ENCODE measurements at regions not wholly inside any gene's neighbourhood (a gene's known extent, or its start where the extent isn't known, plus 50 kb on each side); places are given as distances from the start of the nearest gene placed in this dataset.

- TF ChIP-seq CTCF (IDR thresholded peaks at IDR 0.05; ENCODE audit: low read length) (no peak), EZH2phosphoT487 (IDR thresholded peaks at IDR 0.05; ENCODE audit: low read length) (no peak), EZH2 (optimal IDR thresholded peaks at IDR 0.05; ENCODE audit: low read depth, low read length) (no peak)
These were observed 230.3 kb downstream of the ATG4C start for GRCh38 chr1:63014267-63014666.

GRCh38 chr1:63022319-63022718 lies 238.4 kb downstream of the ATG4C start:
- no peak overlapping the region for H3K27ac ChIP-seq (ENCODE audit: low read length)
- no peaks in the 10 kb centered on the region for H4K20me1 ChIP-seq (ENCODE audit: insufficient read depth, low read length)
- no peak overlapping the region for H3K4me3 ChIP-seq (ENCODE audit: low read length)
- no peaks in the 10 kb centered on the region for H3F3A ChIP-seq (ENCODE audit: insufficient read depth, low read length)
- no peaks in the 10 kb centered on the region for H3K9me2 ChIP-seq (replicated peaks; ENCODE audit: insufficient read depth, low read length)
- H3K9ac ChIP-seq (ENCODE audit: low read length) = no peak overlapping the region
- H3K27me3 ChIP-seq (replicated peaks; ENCODE audit: insufficient read depth, low read length) = no peaks in the 10 kb centered on the region
- no peaks in the 10 kb centered on the region for H3K79me2 ChIP-seq (ENCODE audit: low read length)
- H3K36me3 ChIP-seq (replicated peaks; ENCODE audit: insufficient read depth, low read length) = no peaks in the 10 kb centered on the region
- no peak for TF ChIP-seq EZH2phosphoT487 (IDR thresholded peaks at IDR 0.05; ENCODE audit: low read length)
- TF ChIP-seq EZH2 (optimal IDR thresholded peaks at IDR 0.05; ENCODE audit: low read depth, low read length) = no peak
- TF ChIP-seq CTCF (IDR thresholded peaks at IDR 0.05; ENCODE audit: low read length) = no peak
- no peak overlapping the region for H3K4me2 ChIP-seq (ENCODE audit: low read depth, low read length)
- no peaks in the 10 kb centered on the region for H3K4me1 ChIP-seq (ENCODE audit: low read length)
- no peak overlapping the region for H2AFZ ChIP-seq (ENCODE audit: low read length)
- no peaks in the 10 kb centered on the region for H3K9me3 ChIP-seq (replicated peaks; ENCODE audit: insufficient read depth, low read length)
- DNase-seq = no peak

More at GRCh38 chr1:63014267-63014666, 230.3 kb downstream of the ATG4C start:
- Histone ChIP-seq H4K20me1 (ENCODE audit: insufficient read depth, low read length) (no peaks in the 10 kb centered on the region), H3K79me2 (ENCODE audit: low read length) (no peaks in the 10 kb centered on the region), H3K4me1 (ENCODE audit: low read length) (no peaks in the 10 kb centered on the region), H3K9me2 (replicated peaks; ENCODE audit: insufficient read depth, low read length) (no peaks in the 10 kb centered on the region), H3K27ac (ENCODE audit: low read length) (no peak overlapping the region), H3K9me3 (replicated peaks; ENCODE audit: insufficient read depth, low read length) (no peaks in the 10 kb centered on the region), H3F3A (ENCODE audit: insufficient read depth, low read length) (no peaks in the 10 kb centered on the region), H3K36me3 (replicated peaks; ENCODE audit: insufficient read depth, low read length) (no peaks in the 10 kb centered on the region), H3K9ac (ENCODE audit: low read length) (no peak overlapping the region), H2AFZ (ENCODE audit: low read length) (no peak overlapping the region), H3K4me3 (ENCODE audit: low read length) (no peak overlapping the region), H3K4me2 (ENCODE audit: low read depth, low read length) (no peak overlapping the region), H3K27me3 (replicated peaks; ENCODE audit: insufficient read depth, low read length) (no peaks in the 10 kb centered on the region)
- no peak for DNase-seq

- Histone ChIP-seq H3K27me3 (replicated peaks; ENCODE audit: insufficient read depth, low read length) (no peaks in the 10 kb centered on the region), H3K9me3 (replicated peaks; ENCODE audit: insufficient read depth, low read length) (no peaks in the 10 kb centered on the region), H2AFZ (ENCODE audit: low read length) (no peak overlapping the region), H3K9ac (ENCODE audit: low read length) (no peak overlapping the region), H3K36me3 (replicated peaks; ENCODE audit: insufficient read depth, low read length) (no peaks in the 10 kb centered on the region), H4K20me1 (ENCODE audit: insufficient read depth, low read length) (no peaks in the 10 kb centered on the region), H3K4me2 (ENCODE audit: low read depth, low read length) (no peak overlapping the region), H3K4me1 (ENCODE audit: low read length) (no peaks in the 10 kb centered on the region), H3K27ac (ENCODE audit: low read length) (no peak overlapping the region), H3F3A (ENCODE audit: insufficient read depth, low read length) (no peaks in the 10 kb centered on the region), H3K9me2 (replicated peaks; ENCODE audit: insufficient read depth, low read length) (no peaks in the 10 kb centered on the region), H3K4me3 (ENCODE audit: low read length) (no peak overlapping the region), H3K79me2 (ENCODE audit: low read length) (no peaks in the 10 kb centered on the region)
- TF ChIP-seq EZH2phosphoT487 (IDR thresholded peaks at IDR 0.05; ENCODE audit: low read length) = no peak
- no peak for DNase-seq
These were observed 239.2 kb downstream of the ATG4C start for GRCh38 chr1:63023171-63023570.

- no peaks in the 10 kb centered on the region for H3K79me2 ChIP-seq (ENCODE audit: low read length)
- H3K9ac ChIP-seq (ENCODE audit: low read length) = no peak overlapping the region
- H3K4me3 ChIP-seq (ENCODE audit: low read length) = no peak overlapping the region
- H3K4me1 ChIP-seq (ENCODE audit: low read length) = no peaks in the 10 kb centered on the region
- no peak for TF ChIP-seq CTCF (IDR thresholded peaks at IDR 0.05; ENCODE audit: low read length)
- TF ChIP-seq EZH2 (optimal IDR thresholded peaks at IDR 0.05; ENCODE audit: low read depth, low read length) = no peak
- TF ChIP-seq EZH2phosphoT487 (IDR thresholded peaks at IDR 0.05; ENCODE audit: low read length) = no peak
- H3K36me3 ChIP-seq (replicated peaks; ENCODE audit: insufficient read depth, low read length) = no peaks in the 10 kb centered on the region
- H3F3A ChIP-seq (ENCODE audit: insufficient read depth, low read length) = no peaks in the 10 kb centered on the region
- H3K9me2 ChIP-seq (replicated peaks; ENCODE audit: insufficient read depth, low read length) = no peaks in the 10 kb centered on the region
- no peaks in the 10 kb centered on the region for H3K9me3 ChIP-seq (replicated peaks; ENCODE audit: insufficient read depth, low read length)
- H2AFZ ChIP-seq (ENCODE audit: low read length) = no peak overlapping the region
- H3K27me3 ChIP-seq (replicated peaks; ENCODE audit: insufficient read depth, low read length) = no peaks in the 10 kb centered on the region
- DNase-seq = no peak
- H3K4me2 ChIP-seq (ENCODE audit: low read depth, low read length) = no peak overlapping the region
- H3K27ac ChIP-seq (ENCODE audit: low read length) = no peak overlapping the region
- no peaks in the 10 kb centered on the region for H4K20me1 ChIP-seq (ENCODE audit: insufficient read depth, low read length)
These were observed 239.7 kb downstream of the ATG4C start for GRCh38 chr1:63023637-63024036.
